T-helper 9 cell (primary cell): ENCODE measurements at regions not wholly inside any gene's neighbourhood (a gene's known extent, or its start where the extent isn't known, plus 50 kb on each side); places are given as distances from the start of the nearest gene placed in this dataset.
"Not testable (repeated sequence)": the region's sequence is repeated elsewhere in the genome, so short reads cannot be mapped to it uniquely, and the experiment has no call there.

Experiments
- DNase-seq: peaks from one replicate; pipeline ENCODE4 v3.0.0-alpha.2; 2020

- DNase-seq, result no peak
These were observed 132.4 kb upstream of the ZNF516 start for GRCh38 chr18:76627444-76627843.

GRCh38 chr18:76626991-76627390, 131.9 kb upstream of the ZNF516 start:
- DNase-seq, result no peak

GRCh38 chr18:76622651-76623050, 127.6 kb upstream of the ZNF516 start:
- no peak for DNase-seq

- DNase-seq, result no peak
These were observed 126.9 kb upstream of the ZNF516 start for GRCh38 chr18:76621782-76622495.

GRCh38 chr18:76621226-76621625, 126.2 kb upstream of the ZNF516 start:
- DNase-seq, result no peak

GRCh38 chr18:76620321-76621170, 125.5 kb upstream of the ZNF516 start:
- no peak for DNase-seq

GRCh38 chr18:76619621-76620315, 124.7 kb upstream of the ZNF516 start:
- DNase-seq, result no peak

GRCh38 chr18:76619261-76619620, 124.2 kb upstream of the ZNF516 start:
- DNase-seq, result no peak

GRCh38 chr18:76618721-76619120, 123.7 kb upstream of the ZNF516 start:
- no peak for DNase-seq

GRCh38 chr18:76616373-76616772, 121.3 kb upstream of the ZNF516 start:
- DNase-seq, result no peak

- DNase-seq, result no peak
These were observed 120.2 kb upstream of the ZNF516 start for GRCh38 chr18:76615065-76615733.

GRCh38 chr18:76613755-76614120, 118.7 kb upstream of the ZNF516 start:
- DNase-seq, result no peak

- DNase-seq, result no peak
These were observed 118.2 kb upstream of the ZNF516 start for GRCh38 chr18:76613053-76613754.

- not testable (repeated sequence) for DNase-seq
These were observed 116.7 kb upstream of the ZNF516 start for GRCh38 chr18:76611750-76612045.

GRCh38 chr18:76610933-76611749, 116.1 kb upstream of the ZNF516 start:
- no peak for DNase-seq

GRCh38 chr18:76610012-76610411, 115.0 kb upstream of the ZNF516 start:
- no peak for DNase-seq

GRCh38 chr18:76605341-76605929, 110.4 kb upstream of the ZNF516 start:
- DNase-seq, result no peak

GRCh38 chr18:76604935-76605240, 109.8 kb upstream of the ZNF516 start:
- DNase-seq, result no peak

- DNase-seq, result no peak
These were observed 109.3 kb upstream of the ZNF516 start for GRCh38 chr18:76604108-76604934.

- no peak for DNase-seq
These were observed 107.1 kb upstream of the ZNF516 start for GRCh38 chr18:76602191-76602590.

- not testable (repeated sequence) for DNase-seq
These were observed 105.0 kb upstream of the ZNF516 start for GRCh38 chr18:76600076-76600475.
